ENCODE measurements at regions not wholly inside any gene's neighbourhood (a gene's known extent, or its start where the extent isn't known, plus 50 kb on each side); places are given as distances from the start of the nearest gene placed in this dataset.
A peak's percentile ranks its signal among the peaks of the same experiment; 100 is the strongest.

GRCh38 chr2:228318218-228318617 lies 136.7 kb upstream of the SPHKAP start:
- peak; percentile 30 for TF ChIP-seq CTCF (IDR thresholded peaks at IDR 0.05)
- H3K4me1 ChIP-seq = no peaks in the 10 kb centered on the region
- H3K36me3 ChIP-seq = no peaks in the 10 kb centered on the region
- DNase-seq (no peak), ATAC-seq (peak; percentile 49)
- no peaks in the 10 kb centered on the region for H3K27me3 ChIP-seq
- H3K4me3 ChIP-seq = no peak overlapping the region
- no peaks in the 10 kb centered on the region for H3K9me3 ChIP-seq
- no peak overlapping the region for H3K27ac ChIP-seq
- intact Hi-C loops (cut with DNase I) = no loop called here

GRCh38 chr2:228312172-228312571 lies 130.7 kb upstream of the SPHKAP start:
- DNase-seq (no peak), ATAC-seq (no peak)
- no peaks in the 10 kb centered on the region for H3K36me3 ChIP-seq
- no peak overlapping the region for H3K4me3 ChIP-seq
- no peaks in the 10 kb centered on the region for H3K4me1 ChIP-seq
- H3K27me3 ChIP-seq = no peaks in the 10 kb centered on the region
- intact Hi-C loops (cut with DNase I) = no loop called here
- no peak for TF ChIP-seq CTCF (IDR thresholded peaks at IDR 0.05)
- no peaks in the 10 kb centered on the region for H3K9me3 ChIP-seq
- H3K27ac ChIP-seq = no peak overlapping the region

- no peak for DNase-seq
- Histone ChIP-seq H3K36me3 (no peaks in the 10 kb centered on the region), H3K4me1 (no peaks in the 10 kb centered on the region), H3K4me3 (no peak overlapping the region), H3K27me3 (no peaks in the 10 kb centered on the region), H3K27ac (no peak overlapping the region), H3K9me3 (no peaks in the 10 kb centered on the region)
- no peak for ATAC-seq
- intact Hi-C loops (cut with DNase I) = no loop called here
- no peak for TF ChIP-seq CTCF (IDR thresholded peaks at IDR 0.05)
Measured at GRCh38 chr2:228303960-228304359, 122.5 kb upstream of the SPHKAP start.

GRCh38 chr2:228283491-228284171 lies 102.1 kb upstream of the SPHKAP start:
- no peak for ATAC-seq
- H3K9me3 ChIP-seq = no peaks in the 10 kb centered on the region
- H3K4me3 ChIP-seq = no peak overlapping the region
- H3K4me1 ChIP-seq = no peaks in the 10 kb centered on the region
- H3K27ac ChIP-seq = no peak overlapping the region
- H3K36me3 ChIP-seq = no peaks in the 10 kb centered on the region
- intact Hi-C loops (cut with DNase I) = no loop called here
- TF ChIP-seq CTCF (IDR thresholded peaks at IDR 0.05) = no peak
- DNase-seq = no peak
- no peaks in the 10 kb centered on the region for H3K27me3 ChIP-seq

- no peaks in the 10 kb centered on the region for H3K27me3 ChIP-seq
- intact Hi-C loops (cut with DNase I) = no loop called here
- TF ChIP-seq CTCF (IDR thresholded peaks at IDR 0.05) = no peak
- no peaks in the 10 kb centered on the region for H3K9me3 ChIP-seq
- no peak overlapping the region for H3K27ac ChIP-seq
- H3K4me3 ChIP-seq = no peak overlapping the region
- H3K36me3 ChIP-seq = no peaks in the 10 kb centered on the region
- no peak for DNase-seq
- ATAC-seq = no peak
- no peaks in the 10 kb centered on the region for H3K4me1 ChIP-seq
Measured at GRCh38 chr2:228282376-228282775, 100.9 kb upstream of the SPHKAP start.

GRCh38 chr2:228273159-228273558 lies 91.7 kb upstream of the SPHKAP start:
- intact Hi-C loops (cut with DNase I) = no loop called here

More at GRCh38 chr2:228273159-228273558, 91.7 kb upstream of the SPHKAP start:
- H3K27me3 ChIP-seq = no peaks in the 10 kb centered on the region
- no peak overlapping the region for H3K27ac ChIP-seq
- no peak for ATAC-seq
- no peak for DNase-seq
- no peaks in the 10 kb centered on the region for H3K36me3 ChIP-seq
- H3K9me3 ChIP-seq = no peaks in the 10 kb centered on the region
- no peaks in the 10 kb centered on the region for H3K4me1 ChIP-seq
- TF ChIP-seq CTCF (IDR thresholded peaks at IDR 0.05) = no peak
- no peak overlapping the region for H3K4me3 ChIP-seq

All from upper lobe of right lung (tissue), 1 donor.